Type B pancreatic cell (in vitro differentiated cells): ENCODE measurements at regions not wholly inside any gene's neighbourhood (a gene's known extent, or its start where the extent isn't known, plus 50 kb on each side); places are given as distances from the start of the nearest gene placed in this dataset.

Source experiments
- DNase-seq: peaks from one replicate; pipeline ENCODE4 v3.0.0; 2021; ENCODE audit warnings: mixed read lengths; ENCODE audit not compliant: unreplicated experiment; ENCODE audit errors: extremely low spot score
- H3K27ac Mint-ChIP-seq: 2 replicates; pipeline ENCODE4 v1.8.0; 2021; ENCODE audit warnings: mild to moderate bottlenecking, mixed read lengths
- H3K27me3 Mint-ChIP-seq: 2 replicates; pipeline ENCODE4 v1.8.0; 2021; ENCODE audit warnings: mixed read lengths
- H3K36me3 Mint-ChIP-seq: 2 replicates; pipeline ENCODE4 v1.8.0; 2021; ENCODE audit warnings: mixed read lengths
- H3K4me1 Mint-ChIP-seq: one replicate; pipeline ENCODE4 v1.8.0; 2021; ENCODE audit warnings: mixed read lengths; ENCODE audit not compliant: unreplicated experiment
- H3K4me3 Mint-ChIP-seq: 2 replicates; pipeline ENCODE4 v1.8.0; 2021; ENCODE audit warnings: mild to moderate bottlenecking, mixed read lengths
- H3K9me3 Mint-ChIP-seq: 2 replicates; pipeline ENCODE4 v1.8.0; 2021; ENCODE audit warnings: mixed read lengths
- CTCF ChIP-seq: fragments of 200-600 bp; sonication (generic); conservative IDR thresholded peaks from 2 replicates; pipeline ENCODE4 v1.5.0; 2021; ENCODE audit warnings: antibody characterized with exemption, mild to moderate bottlenecking

DNA sequence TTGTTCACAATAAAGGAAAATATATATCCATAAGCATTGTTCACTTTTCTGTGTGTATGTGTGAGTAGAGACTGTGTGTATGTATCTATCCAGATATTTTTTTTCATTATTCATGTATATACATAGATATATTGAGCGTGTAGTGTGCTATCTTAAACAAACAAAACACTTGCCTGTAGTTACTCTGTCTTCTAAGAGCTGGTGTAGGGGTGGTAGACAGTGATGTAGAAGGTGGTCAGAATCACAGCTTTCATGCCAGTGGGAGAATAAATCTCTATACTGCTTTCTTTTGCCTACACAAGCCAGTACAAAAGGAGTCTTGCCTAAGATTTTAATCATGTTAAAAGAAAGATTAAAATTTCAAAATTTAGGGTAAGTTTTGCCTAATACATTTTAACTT lies 122.0 kb downstream of the UCHL5 start:
- peaks cover 5% of the 10 kb centered on the region for H3K4me1 Mint-ChIP-seq
- peaks cover 4% of the 10 kb centered on the region for H3K9me3 Mint-ChIP-seq
- H3K27me3 Mint-ChIP-seq = no peaks in the 10 kb centered on the region
- no peaks in the 10 kb centered on the region for H3K36me3 Mint-ChIP-seq
- H3K4me3 Mint-ChIP-seq = no peak overlapping the region
- DNase-seq = no peak
- no peak overlapping the region for H3K27ac Mint-ChIP-seq
- no peak for TF ChIP-seq CTCF

- peaks cover 4% of the 10 kb centered on the region for H3K9me3 Mint-ChIP-seq
- H3K4me1 Mint-ChIP-seq = peaks cover 5% of the 10 kb centered on the region
- H3K27me3 Mint-ChIP-seq = no peaks in the 10 kb centered on the region
- H3K27ac Mint-ChIP-seq = no peak overlapping the region
- no peak for TF ChIP-seq CTCF
- H3K4me3 Mint-ChIP-seq = no peak overlapping the region
- DNase-seq = no peak
- no peaks in the 10 kb centered on the region for H3K36me3 Mint-ChIP-seq
Measured at GRCh38 chr1:192939440-192939839, 119.7 kb downstream of the UCHL5 start.

GRCh38 chr1:192940658-192941057 lies 118.5 kb downstream of the UCHL5 start:
- H3K4me1 Mint-ChIP-seq = peaks cover 5% of the 10 kb centered on the region
- H3K36me3 Mint-ChIP-seq = no peaks in the 10 kb centered on the region
- TF ChIP-seq CTCF = no peak
- no peaks in the 10 kb centered on the region for H3K27me3 Mint-ChIP-seq
- H3K27ac Mint-ChIP-seq = no peak overlapping the region
- DNase-seq = no peak
- no peaks in the 10 kb centered on the region for H3K9me3 Mint-ChIP-seq
- no peak overlapping the region for H3K4me3 Mint-ChIP-seq

DNA sequence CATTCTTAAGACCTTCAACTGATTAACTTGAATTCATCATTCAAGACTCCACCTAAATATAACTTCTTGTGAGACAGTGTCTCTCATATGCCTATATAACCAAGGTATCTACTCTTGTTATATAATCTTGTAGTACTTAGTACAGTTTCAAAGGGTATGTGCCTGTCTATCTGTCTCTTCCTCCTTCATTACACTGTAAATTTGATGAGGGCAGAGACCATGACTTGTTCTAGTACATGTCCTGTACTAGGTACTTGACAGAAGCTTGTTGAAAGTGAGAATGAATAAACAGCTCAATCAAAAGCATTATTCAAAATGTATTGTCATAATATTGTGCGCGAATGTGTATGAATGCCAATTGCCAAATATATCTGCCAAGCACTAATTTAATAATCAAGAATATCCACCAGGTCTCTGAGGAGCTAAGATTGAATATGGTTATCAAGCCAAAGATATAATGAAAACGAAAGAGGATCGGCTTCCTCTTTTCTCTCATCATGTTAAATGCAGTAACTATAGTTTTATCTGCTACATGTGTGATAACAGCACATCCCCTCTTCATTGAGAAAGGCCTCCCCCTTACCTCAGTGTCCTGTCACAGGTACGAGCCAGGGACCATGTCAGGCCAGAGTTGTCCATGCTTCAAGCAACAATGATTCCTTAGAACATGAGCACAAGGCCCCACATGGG lies 117.3 kb downstream of the UCHL5 start:
- no peak overlapping the region for H3K27ac Mint-ChIP-seq
- no peak overlapping the region for H3K4me3 Mint-ChIP-seq
- no peak for TF ChIP-seq CTCF
- H3K9me3 Mint-ChIP-seq = no peaks in the 10 kb centered on the region
- no peaks in the 10 kb centered on the region for H3K27me3 Mint-ChIP-seq
- DNase-seq = no peak
- peaks cover 5% of the 10 kb centered on the region for H3K4me1 Mint-ChIP-seq
- H3K36me3 Mint-ChIP-seq = no peaks in the 10 kb centered on the region

DNA sequence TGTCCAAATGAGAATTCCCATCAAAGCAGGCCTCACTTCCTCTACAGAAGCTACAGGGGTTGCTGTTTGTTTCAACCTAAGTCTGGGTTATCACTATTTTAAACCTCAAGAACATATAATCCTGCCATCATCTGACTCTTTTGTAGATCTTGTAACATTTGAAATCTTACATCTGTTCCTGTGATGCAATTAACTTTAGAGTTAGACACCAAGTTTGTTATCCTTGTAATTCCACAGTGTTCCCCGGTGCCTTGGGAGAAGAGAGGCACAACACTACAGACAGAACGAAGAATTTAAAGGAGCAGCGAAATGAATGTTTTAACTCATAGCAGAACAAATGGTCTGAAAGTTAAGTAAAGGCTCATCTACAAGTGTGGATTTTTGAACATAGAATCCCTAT lies 116.1 kb downstream of the UCHL5 start:
- Mint-ChIP-seq H3K36me3 (no peaks in the 10 kb centered on the region), H3K27me3 (no peaks in the 10 kb centered on the region), H3K9me3 (no peaks in the 10 kb centered on the region), H3K27ac (no peak overlapping the region), H3K4me3 (no peak overlapping the region), H3K4me1 (peaks cover 5% of the 10 kb centered on the region)
- DNase-seq = no peak
- TF ChIP-seq CTCF = no peak

DNA sequence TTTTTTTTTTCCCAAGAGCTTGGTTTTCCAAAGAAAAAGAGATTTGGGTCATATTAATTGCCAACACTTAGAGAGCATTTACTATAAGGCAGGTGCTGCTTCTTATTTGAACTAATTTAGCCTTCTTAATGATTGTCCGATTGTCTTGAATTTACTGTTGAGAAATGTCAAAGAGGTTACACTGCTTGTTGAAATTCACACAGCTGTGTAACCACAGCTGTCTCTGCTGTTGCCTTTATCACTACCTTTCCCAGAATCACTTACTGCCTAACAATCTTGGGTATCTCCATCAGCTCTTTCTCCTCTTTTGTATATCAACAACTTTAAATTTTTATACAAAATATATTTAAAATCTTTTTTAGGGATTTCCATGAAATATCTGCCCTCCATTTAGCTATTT lies 115.6 kb downstream of the UCHL5 start:
- no peak for DNase-seq
- Mint-ChIP-seq H3K9me3 (no peaks in the 10 kb centered on the region), H3K36me3 (no peaks in the 10 kb centered on the region), H3K4me3 (no peak overlapping the region), H3K27ac (no peak overlapping the region), H3K4me1 (peaks cover 5% of the 10 kb centered on the region), H3K27me3 (no peaks in the 10 kb centered on the region)
- no peak for TF ChIP-seq CTCF
